SK-N-MC (cell line): ENCODE measurements at regions not wholly inside any gene's neighbourhood (a gene's known extent, or its start where the extent isn't known, plus 50 kb on each side); places are given as distances from the start of the nearest gene placed in this dataset.

Source experiments
- DNase-seq: peaks from one replicate; pipeline ENCODE4 v3.0.0-alpha.2; 2011; ENCODE audit warnings: low read depth, low spot score
- H3K27ac ChIP-seq: fragments of 200-600 bp; sonication (generic); 2 replicates; pipeline ENCODE4 v1.5.1; 2016; ENCODE audit warnings: mixed run types
- H3K36me3 ChIP-seq: fragments of 200-600 bp; sonication (generic); 2 replicates; pipeline ENCODE4 v1.6.1; 2017; ENCODE audit warnings: antibody characterized with exemption, low read length, mixed read lengths; ENCODE audit not compliant: insufficient read depth
- H3K4me3 ChIP-seq: fragments of 200-600 bp; sonication (generic); 2 replicates; pipeline ENCODE4 v1.5.1; 2016
- H3K9ac ChIP-seq: fragments of 200-600 bp; sonication (generic); 2 replicates; pipeline ENCODE4 v1.8.0; 2017; ENCODE audit warnings: mixed run types, mixed read lengths; ENCODE audit not compliant: insufficient read length
- H3K9me3 ChIP-seq: fragments of 200-600 bp; sonication (generic); 2 replicates; pipeline ENCODE4 v1.6.1; 2017; ENCODE audit warnings: low read depth, mild to moderate bottlenecking, antibody characterized with exemption, low read length, moderate library complexity, mixed read lengths
- EZH2 ChIP-seq: fragments of 200-600 bp; sonication (generic); IDR thresholded peaks from one replicate; pipeline ENCODE4 v1.6.1; 2017; ENCODE audit warnings: antibody characterized with exemption
- FOXP2 ChIP-seq: optimal IDR thresholded peaks from 2 replicates; pipeline ENCODE3; 2011; ENCODE audit warnings: mild to moderate bottlenecking, moderate library complexity; ENCODE audit not compliant: insufficient read depth; ENCODE audit errors: extremely low read length, control extremely low read depth
- POLR2AphosphoS5 ChIP-seq: IDR thresholded peaks from 2 replicates; pipeline ENCODE4 v1.6.1; 2012; ENCODE audit warnings: mild to moderate bottlenecking, low read depth, low read length, borderline replicate concordance

GRCh38 chr7:124692425-124692824, 73.2 kb downstream of the GPR37 start:
- no peak for DNase-seq
- TF ChIP-seq FOXP2 = no peak
- TF ChIP-seq POLR2AphosphoS5 = no peak
- TF ChIP-seq EZH2 = no peak
- H3K4me3 ChIP-seq = no peak overlapping the region
- no peak overlapping the region for H3K9ac ChIP-seq
- H3K27ac ChIP-seq = no peak overlapping the region
- no peaks in the 10 kb centered on the region for H3K36me3 ChIP-seq
- no peaks in the 10 kb centered on the region for H3K9me3 ChIP-seq

GRCh38 chr7:124690840-124691239, 74.8 kb downstream of the GPR37 start:
- no peak for TF ChIP-seq EZH2
- TF ChIP-seq POLR2AphosphoS5 = no peak
- no peak for TF ChIP-seq FOXP2
- H3K27ac ChIP-seq = no peak overlapping the region
- no peak overlapping the region for H3K9ac ChIP-seq
- no peaks in the 10 kb centered on the region for H3K9me3 ChIP-seq
- H3K4me3 ChIP-seq = no peak overlapping the region
- no peak for DNase-seq
- no peaks in the 10 kb centered on the region for H3K36me3 ChIP-seq

GRCh38 chr7:124689931-124690330, 75.7 kb downstream of the GPR37 start:
- no peak overlapping the region for H3K4me3 ChIP-seq
- no peak for TF ChIP-seq POLR2AphosphoS5
- H3K36me3 ChIP-seq = no peaks in the 10 kb centered on the region
- H3K9ac ChIP-seq = no peak overlapping the region
- H3K27ac ChIP-seq = no peak overlapping the region
- no peaks in the 10 kb centered on the region for H3K9me3 ChIP-seq
- DNase-seq = no peak

- Histone ChIP-seq H3K4me3 (no peak overlapping the region), H3K9ac (no peak overlapping the region), H3K9me3 (no peaks in the 10 kb centered on the region), H3K36me3 (no peaks in the 10 kb centered on the region), H3K27ac (no peak overlapping the region)
- no peak for TF ChIP-seq EZH2
- no peak for TF ChIP-seq POLR2AphosphoS5
- TF ChIP-seq FOXP2 = no peak
- DNase-seq = no peak
Observed at GRCh38 chr7:124689523-124689922, 76.1 kb downstream of the GPR37 start.

GRCh38 chr7:124688991-124689390, 76.6 kb downstream of the GPR37 start:
- Histone ChIP-seq H3K27ac (no peak overlapping the region), H3K9me3 (no peaks in the 10 kb centered on the region), H3K4me3 (no peak overlapping the region), H3K9ac (no peak overlapping the region), H3K36me3 (no peaks in the 10 kb centered on the region)
- DNase-seq = no peak
- TF ChIP-seq FOXP2 = no peak

GRCh38 chr7:124686543-124687171, 78.9 kb downstream of the GPR37 start:
- Histone ChIP-seq H3K4me3 (no peak overlapping the region), H3K36me3 (no peaks in the 10 kb centered on the region), H3K27ac (no peak overlapping the region), H3K9ac (no peak overlapping the region), H3K9me3 (no peaks in the 10 kb centered on the region)
- no peak for DNase-seq
- TF ChIP-seq EZH2 = no peak
- no peak for TF ChIP-seq POLR2AphosphoS5
- TF ChIP-seq FOXP2 = no peak

GRCh38 chr7:124681946-124682345, 83.6 kb downstream of the GPR37 start:
- Histone ChIP-seq H3K9ac (no peak overlapping the region), H3K27ac (no peak overlapping the region), H3K9me3 (no peaks in the 10 kb centered on the region), H3K36me3 (no peaks in the 10 kb centered on the region), H3K4me3 (no peak overlapping the region)
- TF ChIP-seq EZH2 (no peak), POLR2AphosphoS5 (no peak), FOXP2 (no peak)
- DNase-seq = no peak

- Histone ChIP-seq H3K9me3 (no peaks in the 10 kb centered on the region), H3K4me3 (no peak overlapping the region), H3K36me3 (no peaks in the 10 kb centered on the region), H3K9ac (no peak overlapping the region), H3K27ac (no peak overlapping the region)
- no peak for DNase-seq
- no peak for TF ChIP-seq EZH2
- TF ChIP-seq POLR2AphosphoS5 = no peak
- no peak for TF ChIP-seq FOXP2
Observed at GRCh38 chr7:124680304-124680703, 85.3 kb downstream of the GPR37 start.

GRCh38 chr7:124679586-124680225, 85.9 kb downstream of the GPR37 start:
- Histone ChIP-seq H3K9me3 (no peaks in the 10 kb centered on the region), H3K27ac (no peak overlapping the region), H3K4me3 (no peak overlapping the region), H3K36me3 (no peaks in the 10 kb centered on the region), H3K9ac (no peak overlapping the region)
- TF ChIP-seq POLR2AphosphoS5 = no peak
- no peak for DNase-seq
